ENCODE measurements at regions not wholly inside any gene's neighbourhood (a gene's known extent, or its start where the extent isn't known, plus 50 kb on each side); places are given as distances from the start of the nearest gene placed in this dataset.

DNA sequence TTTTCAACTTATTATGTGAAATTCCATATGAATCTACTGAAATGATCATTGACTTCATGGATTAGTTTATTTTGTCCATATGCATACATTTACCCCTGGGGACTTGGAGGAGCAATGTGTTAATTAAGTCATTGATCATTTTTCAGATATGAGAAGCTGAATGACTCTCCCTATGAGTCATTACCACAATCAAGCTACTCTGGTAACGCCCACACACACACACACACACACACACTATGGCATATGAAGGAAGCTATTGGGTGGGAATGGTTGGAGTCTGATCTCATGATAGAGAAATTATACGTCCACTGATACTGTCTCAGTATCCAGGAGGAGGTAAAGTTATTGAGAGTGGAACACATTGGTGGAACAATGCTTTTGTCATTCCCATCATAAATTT is 528.9 kb downstream of the AGTPBP1 start:
- Histone ChIP-seq H3K14ac (replicated peaks; ENCODE audit: low read depth, low read length) (no peak overlapping the region), H2BK5ac (ENCODE audit: low read depth, low read length, poor library complexity, severe bottlenecking) (no peak overlapping the region), H3K9me3 (ENCODE audit: control insufficient read depth, insufficient read depth, low read length) (peaks cover 14% of the 10 kb centered on the region), H3K9ac (ENCODE audit: low read depth, low read length) (no peak overlapping the region), H3K36me3 (ENCODE audit: control insufficient read depth, insufficient read depth, low read length) (no peaks in the 10 kb centered on the region), H3K56ac (ENCODE audit: extremely low read depth, insufficient read depth, low read length) (no peak overlapping the region), H3K4me1 (ENCODE audit: control insufficient read depth, insufficient read depth, low read length) (no peaks in the 10 kb centered on the region), H2AFZ (replicated peaks; ENCODE audit: low read length, poor library complexity) (no peak overlapping the region), H3K23ac (ENCODE audit: low read depth, low read length) (no peak overlapping the region), H3K4ac (ENCODE audit: low read depth, low read length) (no peak overlapping the region), H4K5ac (ENCODE audit: low read depth, low read length) (no peak overlapping the region), H4K20me1 (ENCODE audit: insufficient read depth, low read length) (no peaks in the 10 kb centered on the region), H3K27ac (ENCODE audit: insufficient read depth, low read length) (no peak overlapping the region), H3K27me3 (ENCODE audit: control insufficient read depth, insufficient read depth, low read length) (no peaks in the 10 kb centered on the region), H3K79me1 (ENCODE audit: low read depth in 1 of 2, low read length in 2 of 2) (no peaks in the 10 kb centered on the region), H2BK15ac (ENCODE audit: low read depth, low read length) (no peak overlapping the region), H2BK120ac (ENCODE audit: low read depth, low read length) (no peak overlapping the region), H3K9me1 (ENCODE audit: insufficient read depth, low read length) (no peaks in the 10 kb centered on the region), H2AK9ac (replicated peaks; ENCODE audit: low read depth, low read length, poor library complexity) (no peak overlapping the region), H3K4me3 (ENCODE audit: insufficient read depth, low read depth, low read length) (no peak overlapping the region), H4K8ac (ENCODE audit: low read depth in 2 of 2, low read length in 2 of 2) (no peak overlapping the region), H2BK20ac (ENCODE audit: low read depth, low read length) (no peak overlapping the region), H3K4me2 (ENCODE audit: low read depth, low read length) (no peak overlapping the region), H3K18ac (ENCODE audit: low read depth, low read length) (no peak overlapping the region), H2AK5ac (ENCODE audit: low read depth, low read length) (no peak overlapping the region), H4K91ac (ENCODE audit: insufficient read depth, low read depth, low read length) (no peak overlapping the region)
- dilution Hi-C loops (cut with HindIII; ENCODE audit: low sequenced_read_pairs, unreplicated experiment) (no loop called here), intact Hi-C loops (cut with micrococcal nuclease) (no loop called here), in situ Hi-C loops (cut with MboI; ENCODE audit: low sequenced_read_pairs) (no loop called here)
- DNase-seq = no peak
- no CpG with 5 or more reads among the region's 2 CpGs for WGBS, 2 experiments (ENCODE audit: extremely low coverage in 2 of 2, insufficient read length in 1 of 2)
- no peak for ATAC-seq (ENCODE audit: low read depth)
- no TSS peak for BruUV-seq (replicated peaks)
- CTCF ChIA-PET = no interaction called here
- TF ChIP-seq, protein P1, sequence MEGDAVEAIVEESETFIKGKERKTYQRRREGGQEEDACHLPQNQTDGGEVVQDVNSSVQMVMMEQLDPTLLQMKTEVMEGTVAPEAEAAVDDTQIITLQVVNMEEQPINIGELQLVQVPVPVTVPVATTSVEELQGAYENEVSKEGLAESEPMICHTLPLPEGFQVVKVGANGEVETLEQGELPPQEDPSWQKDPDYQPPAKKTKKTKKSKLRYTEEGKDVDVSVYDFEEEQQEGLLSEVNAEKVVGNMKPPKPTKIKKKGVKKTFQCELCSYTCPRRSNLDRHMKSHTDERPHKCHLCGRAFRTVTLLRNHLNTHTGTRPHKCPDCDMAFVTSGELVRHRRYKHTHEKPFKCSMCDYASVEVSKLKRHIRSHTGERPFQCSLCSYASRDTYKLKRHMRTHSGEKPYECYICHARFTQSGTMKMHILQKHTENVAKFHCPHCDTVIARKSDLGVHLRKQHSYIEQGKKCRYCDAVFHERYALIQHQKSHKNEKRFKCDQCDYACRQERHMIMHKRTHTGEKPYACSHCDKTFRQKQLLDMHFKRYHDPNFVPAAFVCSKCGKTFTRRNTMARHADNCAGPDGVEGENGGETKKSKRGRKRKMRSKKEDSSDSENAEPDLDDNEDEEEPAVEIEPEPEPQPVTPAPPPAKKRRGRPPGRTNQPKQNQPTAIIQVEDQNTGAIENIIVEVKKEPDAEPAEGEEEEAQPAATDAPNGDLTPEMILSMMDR (conservative IDR thresholded peaks at IDR 0.05; ENCODE audit: low read depth, low read length) = no peak
- TF ChIP-seq NFE2L2 (IDR thresholded peaks at IDR 0.05; ENCODE audit: low read depth, low read length) = no peak
- TF ChIP-seq CHD1 (IDR thresholded peaks at IDR 0.05; ENCODE audit: low read depth, low read length) = no peak
- no peak for TF ChIP-seq SMC3 (IDR thresholded peaks at IDR 0.05; ENCODE audit: low read depth, low read length)
- TF ChIP-seq RFX5 (IDR thresholded peaks at IDR 0.05; ENCODE audit: low read depth, low read length) = no peak
- TF ChIP-seq POLR2A (IDR thresholded peaks at IDR 0.05; ENCODE audit: low read depth, low read length) = no peak
- no peak for TF ChIP-seq MAZ (IDR thresholded peaks at IDR 0.05; ENCODE audit: borderline replicate concordance, low read depth, low read length)
- TF ChIP-seq BHLHE40 (IDR thresholded peaks at IDR 0.05; ENCODE audit: low read depth, low read length) = no peak
- TF ChIP-seq MAFK (IDR thresholded peaks at IDR 0.05; ENCODE audit: low read depth, low read length) = no peak
- no peak for TF ChIP-seq CEBPB (IDR thresholded peaks at IDR 0.05; ENCODE audit: low read depth, low read length)
- no peak for TF ChIP-seq RCOR1 (IDR thresholded peaks at IDR 0.05; ENCODE audit: insufficient replicate concordance, low read length)
- TF ChIP-seq, protein P2, sequence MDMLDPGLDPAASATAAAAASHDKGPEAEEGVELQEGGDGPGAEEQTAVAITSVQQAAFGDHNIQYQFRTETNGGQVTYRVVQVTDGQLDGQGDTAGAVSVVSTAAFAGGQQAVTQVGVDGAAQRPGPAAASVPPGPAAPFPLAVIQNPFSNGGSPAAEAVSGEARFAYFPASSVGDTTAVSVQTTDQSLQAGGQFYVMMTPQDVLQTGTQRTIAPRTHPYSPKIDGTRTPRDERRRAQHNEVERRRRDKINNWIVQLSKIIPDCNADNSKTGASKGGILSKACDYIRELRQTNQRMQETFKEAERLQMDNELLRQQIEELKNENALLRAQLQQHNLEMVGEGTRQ (IDR thresholded peaks at IDR 0.05; ENCODE audit: low read depth, low read length) = no peak
- TF ChIP-seq RAD21 (IDR thresholded peaks at IDR 0.05; ENCODE audit: low read length) = no peak
- TF ChIP-seq MXI1 (IDR thresholded peaks at IDR 0.05; ENCODE audit: borderline replicate concordance, low read depth, low read length) = no peak
- TF ChIP-seq FOS (IDR thresholded peaks at IDR 0.05; ENCODE audit: low read depth, low read length) = no peak
- TF ChIP-seq, protein P3, sequence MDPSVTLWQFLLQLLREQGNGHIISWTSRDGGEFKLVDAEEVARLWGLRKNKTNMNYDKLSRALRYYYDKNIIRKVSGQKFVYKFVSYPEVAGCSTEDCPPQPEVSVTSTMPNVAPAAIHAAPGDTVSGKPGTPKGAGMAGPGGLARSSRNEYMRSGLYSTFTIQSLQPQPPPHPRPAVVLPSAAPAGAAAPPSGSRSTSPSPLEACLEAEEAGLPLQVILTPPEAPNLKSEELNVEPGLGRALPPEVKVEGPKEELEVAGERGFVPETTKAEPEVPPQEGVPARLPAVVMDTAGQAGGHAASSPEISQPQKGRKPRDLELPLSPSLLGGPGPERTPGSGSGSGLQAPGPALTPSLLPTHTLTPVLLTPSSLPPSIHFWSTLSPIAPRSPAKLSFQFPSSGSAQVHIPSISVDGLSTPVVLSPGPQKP (IDR thresholded peaks at IDR 0.05; ENCODE audit: borderline replicate concordance, low read depth, low read length) = no peak
- POLR2A ChIA-PET (ENCODE audit: unreplicated experiment) = no interaction called here
